Coronary artery (tissue), 2 donors: ENCODE measurements at regions not wholly inside any gene's neighbourhood (a gene's known extent, or its start where the extent isn't known, plus 50 kb on each side); places are given as distances from the start of the nearest gene placed in this dataset.

Experiments
- DNase-seq: peaks from one replicate; pipeline ENCODE4 v3.0.0-alpha.2; 2017; ENCODE audit warnings: low spot score
- H3K27ac ChIP-seq, 2 donors: fragments of 200-600 bp; sonication (generic); one replicate each; pipeline ENCODE4 v1.5.1; 2016 to 2019
- H3K4me3 ChIP-seq: fragments of 200-600 bp; sonication (generic); 2 replicates; pipeline ENCODE4 v1.5.1; 2016; ENCODE audit warnings: mild to moderate bottlenecking, moderate library complexity
- CTCF ChIP-seq: fragments of 200-600 bp; sonication (generic); IDR thresholded peaks from one replicate; pipeline ENCODE4 v1.5.1; 2019; ENCODE audit warnings: antibody characterized with exemption

- no peak overlapping the region for H3K4me3 ChIP-seq
- H3K27ac ChIP-seq: no peak overlapping the region
- no peak for TF ChIP-seq CTCF
- no peak for DNase-seq
Measured at GRCh38 chr13:106695139-106695538, 127.2 kb upstream of the ARGLU1 start.

- TF ChIP-seq CTCF: no peak
- no peak overlapping the region for H3K27ac ChIP-seq
- H3K4me3 ChIP-seq: no peak overlapping the region
- DNase-seq: no peak
Measured at GRCh38 chr13:106691861-106692260, 123.9 kb upstream of the ARGLU1 start.

- no peak for TF ChIP-seq CTCF
- Histone ChIP-seq H3K27ac (no peak overlapping the region), H3K4me3 (no peak overlapping the region)
- DNase-seq: no peak
Measured at GRCh38 chr13:106691341-106691740, 123.4 kb upstream of the ARGLU1 start.

- no peak for TF ChIP-seq CTCF
- no peak for DNase-seq
- no peak overlapping the region for H3K4me3 ChIP-seq
- no peak overlapping the region for H3K27ac ChIP-seq
Measured at GRCh38 chr13:106690779-106691178, 122.8 kb upstream of the ARGLU1 start.

- no peak overlapping the region for H3K27ac ChIP-seq
- no peak overlapping the region for H3K4me3 ChIP-seq
- TF ChIP-seq CTCF: no peak
- DNase-seq: no peak
Measured at GRCh38 chr13:106689906-106690305, 122.0 kb upstream of the ARGLU1 start.

GRCh38 chr13:106688940-106689339, 121.0 kb upstream of the ARGLU1 start:
- no peak overlapping the region for H3K27ac ChIP-seq
- no peak for DNase-seq
- TF ChIP-seq CTCF: no peak
- H3K4me3 ChIP-seq: no peak overlapping the region

- no peak overlapping the region for H3K27ac ChIP-seq
Measured at GRCh38 chr13:106686163-106686562, 118.2 kb upstream of the ARGLU1 start.

More at GRCh38 chr13:106686163-106686562, 118.2 kb upstream of the ARGLU1 start:
- no peak overlapping the region for H3K4me3 ChIP-seq
- no peak for DNase-seq
- TF ChIP-seq CTCF: no peak
